SK-N-SH (cell line): ENCODE measurements at regions not wholly inside any gene's neighbourhood (a gene's known extent, or its start where the extent isn't known, plus 50 kb on each side); places are given as distances from the start of the nearest gene placed in this dataset.

Experiments
- CTCF ChIA-PET: fragments of 300-600, 350-600 bp; formaldehyde crosslinking; extraction: SDS; loops from one replicate; lab custom pipeline; 2021; lab: Yijun Ruan, JAX
- POLR2A ChIA-PET: fragments of 350-600 bp; sonication (Branson Sonifier 250); formaldehyde crosslinking; extraction: SDS; loops from one replicate; lab custom pipeline; 2020; ENCODE audit warnings: antibody characterized with exemption, inconsistent platforms; lab: Yijun Ruan, JAX
- DNase-seq: peaks from one replicate; pipeline ENCODE4 v3.0.0; 2012
- H2AFZ ChIP-seq: fragments of 200-600 bp; sonication (generic); 2 replicates; pipeline ENCODE4 v1.8.1; 2016; ENCODE audit warnings: antibody characterized with exemption, mild to moderate bottlenecking, low read depth
- H3F3A ChIP-seq: fragments of 200-600 bp; sonication (generic); replicated peaks from 2 replicates; pipeline ENCODE3; 2016; ENCODE audit warnings: antibody characterized with exemption, mild to moderate bottlenecking; ENCODE audit not compliant: insufficient read depth
- H3K27ac ChIP-seq, 2 experiments: fragments of 200-500 bp in 1 of 2; fragments of 200-600 bp in 1 of 2; sonication (Bioruptor generic) in 1 of 2; sonication (generic), shearing (Covaris generic) in 1 of 2; 2 replicates each; pipeline versions ENCODE4 v1.5.1 to v1.6.1; 2014 to 2016; ENCODE audit warnings: low read depth in 2 of 2, inconsistent platforms in 1 of 2, low read length in 1 of 2, mild to moderate bottlenecking in 1 of 2, mixed read lengths in 1 of 2
- H3K27me3 ChIP-seq: fragments of 200-600 bp; sonication (generic), shearing (Covaris generic); 2 replicates; pipeline ENCODE4 v1.6.1; 2016; ENCODE audit warnings: mixed run types; ENCODE audit not compliant: insufficient read depth
- H3K36me3 ChIP-seq, 2 experiments: fragments of 200-500 bp in 1 of 2; fragments of 200-600 bp in 1 of 2; sonication (Bioruptor generic) in 1 of 2; sonication (generic) in 1 of 2; replicated peaks in 1 of 2; 2 replicates each; pipeline versions ENCODE3 to v1.5.1; 2014 to 2016; ENCODE audit warnings: low read length in 1 of 2, mild to moderate bottlenecking in 1 of 2; ENCODE audit not compliant: insufficient read depth in 2 of 2, control insufficient read depth in 1 of 2
- H3K4me1 ChIP-seq, 2 experiments: fragments of 200-500 bp in 1 of 2; fragments of 200-600 bp in 1 of 2; sonication (Bioruptor generic) in 1 of 2; sonication (generic), shearing (Covaris generic) in 1 of 2; 2 replicates each; pipeline versions ENCODE4 v1.5.1 to v1.6.1; 2014 to 2016; ENCODE audit warnings: low read depth in 1 of 2, low read length in 1 of 2, mixed run types in 1 of 2; ENCODE audit not compliant: insufficient read depth in 2 of 2, control insufficient read depth in 1 of 2
- H3K4me2 ChIP-seq: fragments of 200-600 bp; sonication (generic), shearing (Covaris generic); 2 replicates; pipeline ENCODE4 v1.6.1; 2017; ENCODE audit warnings: mixed run types
- H3K4me3 ChIP-seq, 2 experiments: fragments of 200-500 bp in 1 of 2; fragments of 200-600 bp in 1 of 2; sonication (Bioruptor generic) in 1 of 2; sonication (generic), shearing (Covaris generic) in 1 of 2; 2 replicates each; pipeline versions ENCODE4 v1.5.1 to v1.8.1; 2014 to 2016; ENCODE audit warnings: low read depth in 2 of 2, inconsistent platforms in 1 of 2, low read length in 1 of 2, mild to moderate bottlenecking in 1 of 2, mixed read lengths in 1 of 2, moderate library complexity in 1 of 2
- H3K79me2 ChIP-seq: fragments of 200-600 bp; sonication (generic); 2 replicates; pipeline ENCODE4 v1.8.1; 2017; ENCODE audit warnings: mild to moderate bottlenecking; ENCODE audit not compliant: insufficient read depth
- H3K9ac ChIP-seq: fragments of 200-600 bp; sonication (generic); 2 replicates; pipeline ENCODE4 v1.6.1; 2017; ENCODE audit warnings: mixed run types
- H3K9me2 ChIP-seq: fragments of 200-600 bp; sonication (generic); 2 replicates; pipeline ENCODE4 v1.6.1; 2017; ENCODE audit warnings: mixed run types
- H3K9me3 ChIP-seq: fragments of 200-600 bp; sonication (generic); 2 replicates; pipeline ENCODE4 v1.6.1; 2017; ENCODE audit warnings: mixed run types, mild to moderate bottlenecking, moderate library complexity
- H4K20me1 ChIP-seq: fragments of 200-600 bp; sonication (generic); 2 replicates; pipeline ENCODE4 v1.6.1; 2017; ENCODE audit warnings: mild to moderate bottlenecking, mixed run types; ENCODE audit not compliant: insufficient read depth
- ELF1 ChIP-seq: IDR thresholded peaks from 2 replicates; pipeline ENCODE4 v1.4.0; 2012
- EP300 ChIP-seq, 2 experiments: IDR thresholded peaks; 2 replicates each; pipeline versions ENCODE4 v1.4.0 to v1.6.1; 2012; ENCODE audit warnings: borderline replicate concordance in 1 of 2, low read depth in 1 of 2, low read length in 1 of 2
- FOXJ3 ChIP-seq: sonication (generic); formaldehyde crosslinking; IDR thresholded peaks from 2 replicates; pipeline ENCODE4 v1.5.1; 2020; ENCODE audit warnings: mild to moderate bottlenecking, missing genetic modification reagents
- FOXM1 ChIP-seq: IDR thresholded peaks from 2 replicates; pipeline ENCODE4 v1.4.0; 2012; ENCODE audit warnings: low read depth, mild to moderate bottlenecking
- GABPA ChIP-seq: IDR thresholded peaks from 2 replicates; pipeline ENCODE4 v1.4.0; 2012; ENCODE audit warnings: low read depth, mild to moderate bottlenecking
- NFIC ChIP-seq: IDR thresholded peaks from 2 replicates; pipeline ENCODE4 v1.4.0; 2012; ENCODE audit warnings: borderline replicate concordance
- NRF1 ChIP-seq: IDR thresholded peaks from 2 replicates; pipeline ENCODE4 v1.6.1; 2012; ENCODE audit warnings: low read depth, mild to moderate bottlenecking, low read length
- POLR2AphosphoS5 ChIP-seq: IDR thresholded peaks from 2 replicates; pipeline ENCODE4 v1.6.1; 2012; ENCODE audit warnings: low read depth, low read length
- RCOR1 ChIP-seq: fragments of 150-350 bp; IDR thresholded peaks from 2 replicates; pipeline ENCODE4 v1.6.1; 2017; ENCODE audit warnings: antibody characterized with exemption, low read length
- RFX5 ChIP-seq: IDR thresholded peaks from 2 replicates; pipeline ENCODE4 v1.6.1; 2012; ENCODE audit warnings: mild to moderate bottlenecking, improper control_type of control experiment, low read length
- SIN3A ChIP-seq: IDR thresholded peaks from 2 replicates; pipeline ENCODE4 v1.6.1; 2012; ENCODE audit warnings: low read depth, mild to moderate bottlenecking, low read length, moderate library complexity, borderline replicate concordance
- SMC3 ChIP-seq: IDR thresholded peaks from 2 replicates; pipeline ENCODE4 v1.6.1; 2012; ENCODE audit warnings: low read depth, low read length, improper control_type of control experiment
- TAF1 ChIP-seq: IDR thresholded peaks from 2 replicates; pipeline ENCODE4 v1.6.1; 2012; ENCODE audit warnings: low read depth, mild to moderate bottlenecking, low read length, moderate library complexity, borderline replicate concordance
- TCF12 ChIP-seq: IDR thresholded peaks from 2 replicates; pipeline ENCODE4 v1.4.0; 2012
- USF1 ChIP-seq: IDR thresholded peaks from 2 replicates; pipeline ENCODE4 v1.4.0; 2012; ENCODE audit warnings: low read depth, borderline replicate concordance
- YY1 ChIP-seq: IDR thresholded peaks from 2 replicates; pipeline ENCODE4 v1.4.0; 2012; ENCODE audit warnings: low read depth, mild to moderate bottlenecking
- WGBS: methylation state at CpG from one replicate; pipeline ENCODE4 v1.1.6; 2017; ENCODE audit warnings: low lambda C conversion rate; 5-methylcytosine and 5-hydroxymethylcytosine counted together

GRCh38 chr4:43374216-43374751 lies 481.8 kb downstream of the GRXCR1 start:
- H2AFZ ChIP-seq: no peak overlapping the region
- H3K9me2 ChIP-seq: no peaks in the 10 kb centered on the region
- no peak for DNase-seq
- no peaks in the 10 kb centered on the region for H3K27me3 ChIP-seq
- 22% methylated on average over 1 of the region's 1 CpG for WGBS
- no peak for TF ChIP-seq FOXJ3 (CRISPR knock-in tag)
- no peak for TF ChIP-seq USF1
- no peak for TF ChIP-seq RCOR1
- TF ChIP-seq POLR2AphosphoS5: no peak
- TF ChIP-seq RFX5: no peak
- TF ChIP-seq TCF12: no peak
- no peak for TF ChIP-seq NRF1
- TF ChIP-seq SMC3: no peak
- TF ChIP-seq SIN3A: no peak
- TF ChIP-seq GABPA: no peak
- no peak for TF ChIP-seq NFIC
- TF ChIP-seq YY1: no peak
- no peak overlapping the region for H3K4me3 ChIP-seq
- H3K9me3 ChIP-seq: no peaks in the 10 kb centered on the region
- H3K4me2 ChIP-seq: no peak overlapping the region
- no peaks in the 10 kb centered on the region for H3K36me3 ChIP-seq
- H3K79me2 ChIP-seq: no peaks in the 10 kb centered on the region
- ChIA-PET CTCF (no interaction called here), POLR2A (no interaction called here)
- no peaks in the 10 kb centered on the region for H3K4me1 ChIP-seq
- no peak overlapping the region for H3K27ac ChIP-seq
- no peak overlapping the region for H3K9ac ChIP-seq
- H4K20me1 ChIP-seq: no peaks in the 10 kb centered on the region
- no peaks in the 10 kb centered on the region for H3F3A ChIP-seq

GRCh38 chr4:43379016-43379415 lies 486.5 kb downstream of the GRXCR1 start:
- CTCF ChIA-PET: interaction anchor here (1.4 kb wide), 1 partner anchor 14 kb away, joined by 3 read pairs; no protein-coding TSS in a partner anchor
- no peak overlapping the region for H3K4me2 ChIP-seq
- TF ChIP-seq TAF1 (no peak), FOXM1 (no peak), EP300 (IDR thresholded peaks at IDR 0.05; ENCODE audit: borderline replicate concordance in 1 of 2, low read depth in 1 of 2, low read length in 1 of 2) (no peak), FOXJ3 (CRISPR knock-in tag) (no peak), ELF1 (no peak), GABPA (no peak)
- WGBS: 9% methylated on average over 1 of the region's 1 CpG
- H3K27ac ChIP-seq: no peak overlapping the region
- H3K4me3 ChIP-seq: no peak overlapping the region
- no peak for DNase-seq
- H3K27me3 ChIP-seq: no peaks in the 10 kb centered on the region
- H3K9me2 ChIP-seq: no peaks in the 10 kb centered on the region
- H3K4me1 ChIP-seq: no peaks in the 10 kb centered on the region
- no peak overlapping the region for H3K9ac ChIP-seq
- no peak overlapping the region for H2AFZ ChIP-seq
- POLR2A ChIA-PET: no interaction called here
- no peaks in the 10 kb centered on the region for H3K36me3 ChIP-seq
- no peaks in the 10 kb centered on the region for H3K79me2 ChIP-seq
- no peaks in the 10 kb centered on the region for H4K20me1 ChIP-seq
- H3F3A ChIP-seq: no peaks in the 10 kb centered on the region
- H3K9me3 ChIP-seq: no peaks in the 10 kb centered on the region
